Glutamatergic neuron (in vitro differentiated cells): ENCODE measurements at regions not wholly inside any gene's neighbourhood (a gene's known extent, or its start where the extent isn't known, plus 50 kb on each side); places are given as distances from the start of the nearest gene placed in this dataset.
A peak's percentile ranks its signal among the peaks of the same experiment; 100 is the strongest.

Experiments used
- DNase-seq: peaks from one replicate; pipeline ENCODE4 v3.0.0; 2022
- H3K27ac Mint-ChIP-seq: one replicate; pipeline ENCODE4 v1.8.0; 2020; ENCODE audit warnings: mild to moderate bottlenecking, mixed read lengths, inconsistent platforms; ENCODE audit not compliant: unreplicated experiment
- H3K27me3 Mint-ChIP-seq: one replicate; pipeline ENCODE4 v1.8.0; 2020; ENCODE audit warnings: mild to moderate bottlenecking, moderate library complexity, mixed read lengths, inconsistent platforms; ENCODE audit not compliant: unreplicated experiment
- H3K36me3 Mint-ChIP-seq: one replicate; pipeline ENCODE4 v1.8.0; 2020; ENCODE audit warnings: mild to moderate bottlenecking, mixed read lengths, inconsistent platforms; ENCODE audit not compliant: unreplicated experiment
- H3K4me1 Mint-ChIP-seq: one replicate; pipeline ENCODE4 v1.8.0; 2020; ENCODE audit warnings: mild to moderate bottlenecking, low read depth, mixed read lengths, inconsistent platforms; ENCODE audit not compliant: unreplicated experiment
- H3K4me3 Mint-ChIP-seq: one replicate; pipeline ENCODE4 v1.8.0; 2020; ENCODE audit warnings: mild to moderate bottlenecking, mixed read lengths, inconsistent platforms; ENCODE audit not compliant: unreplicated experiment
- H3K9me3 Mint-ChIP-seq: one replicate; pipeline ENCODE4 v1.8.0; 2020; ENCODE audit warnings: mild to moderate bottlenecking, moderate library complexity, mixed read lengths, inconsistent platforms; ENCODE audit not compliant: unreplicated experiment
- CTCF ChIP-seq: fragments of 200-600 bp; sonication (generic); IDR thresholded peaks from one replicate; pipeline ENCODE4 v1.5.0; 2021; ENCODE audit not compliant: partially characterized antibody, unreplicated experiment

GRCh38 chr9:536597-537511 is 304.6 kb upstream of the DMRT1 start:
- Mint-ChIP-seq H3K4me1 (peaks cover 53% of the 10 kb centered on the region), H3K27me3 (peaks cover 6% of the 10 kb centered on the region), H3K27ac (peak overlapping the region; percentile 82), H3K36me3 (peaks cover 8% of the 10 kb centered on the region), H3K4me3 (peak overlapping the region; percentile 74), H3K9me3 (peaks cover 6% of the 10 kb centered on the region)
- peak; percentile 31 for DNase-seq
- TF ChIP-seq CTCF, result no peak

GRCh38 chr9:543478-543877 is 298.0 kb upstream of the DMRT1 start:
- Mint-ChIP-seq H3K9me3 (no peaks in the 10 kb centered on the region), H3K4me1 (peaks cover 18% of the 10 kb centered on the region), H3K36me3 (peaks cover 8% of the 10 kb centered on the region), H3K27me3 (no peaks in the 10 kb centered on the region), H3K27ac (no peak overlapping the region), H3K4me3 (no peak overlapping the region)
- no peak for TF ChIP-seq CTCF
- no peak for DNase-seq

GRCh38 chr9:545480-545879 is 296.0 kb upstream of the DMRT1 start:
- no peak overlapping the region for H3K27ac Mint-ChIP-seq
- no peak for TF ChIP-seq CTCF
- H3K4me3 Mint-ChIP-seq, result no peak overlapping the region
- no peak for DNase-seq
- H3K27me3 Mint-ChIP-seq, result peaks cover 1% of the 10 kb centered on the region
- H3K36me3 Mint-ChIP-seq, result peaks cover 6% of the 10 kb centered on the region
- H3K4me1 Mint-ChIP-seq, result peaks cover 23% of the 10 kb centered on the region
- H3K9me3 Mint-ChIP-seq, result no peaks in the 10 kb centered on the region

GRCh38 chr9:546235-546634 is 295.3 kb upstream of the DMRT1 start:
- no peak for DNase-seq
- Mint-ChIP-seq H3K9me3 (no peaks in the 10 kb centered on the region), H3K36me3 (no peaks in the 10 kb centered on the region), H3K27me3 (peaks cover 1% of the 10 kb centered on the region), H3K27ac (no peak overlapping the region), H3K4me3 (no peak overlapping the region), H3K4me1 (peaks cover 23% of the 10 kb centered on the region)
- no peak for TF ChIP-seq CTCF

GRCh38 chr9:546797-547223 is 294.7 kb upstream of the DMRT1 start:
- no peak for TF ChIP-seq CTCF
- peaks cover 1% of the 10 kb centered on the region for H3K27me3 Mint-ChIP-seq
- no peaks in the 10 kb centered on the region for H3K9me3 Mint-ChIP-seq
- H3K27ac Mint-ChIP-seq, result no peak overlapping the region
- peaks cover 23% of the 10 kb centered on the region for H3K4me1 Mint-ChIP-seq
- DNase-seq, result no peak
- no peaks in the 10 kb centered on the region for H3K36me3 Mint-ChIP-seq
- H3K4me3 Mint-ChIP-seq, result peak overlapping the region; percentile 67
